A549 (cell line): ENCODE measurements at regions not wholly inside any gene's neighbourhood (a gene's known extent, or its start where the extent isn't known, plus 50 kb on each side); places are given as distances from the start of the nearest gene placed in this dataset.

ENCODE experiments used
- EP300 ChIP-seq, 2 experiments: fragments of >200 bp; sonication (Bioruptor Twin); formaldehyde crosslinking; IDR thresholded peaks; 2 replicates in 1 of 2; 3 replicates in 1 of 2; pipeline ENCODE4 v1.6.1; 2016 to 2017
- TF ChIP-seq, protein P1 (sequence below): fragments of >200 bp; sonication (Bioruptor Twin); formaldehyde crosslinking; IDR thresholded peaks from 3 replicates; pipeline ENCODE4 v1.5.1; 2016

DNA sequence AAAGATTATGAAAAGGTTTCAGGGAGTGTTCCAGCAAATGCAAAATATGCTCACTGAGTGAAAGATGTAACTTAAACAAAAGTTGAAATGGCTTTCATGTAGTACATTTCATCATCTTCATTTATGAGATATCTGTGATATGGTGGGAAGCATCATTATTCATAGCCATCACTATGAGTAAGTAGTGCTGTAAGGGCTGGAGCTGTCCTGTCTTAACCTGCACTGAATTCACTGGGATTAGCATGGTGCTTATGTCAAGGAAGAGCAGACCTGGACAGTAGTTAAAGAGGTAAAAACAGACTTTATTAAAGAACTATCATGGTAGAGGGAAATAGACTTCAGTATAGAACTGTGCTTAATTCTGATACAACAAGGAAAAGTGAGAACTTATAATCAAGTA lies 1347.3 kb downstream of the RPA4 start:
- TF ChIP-seq, protein P1, sequence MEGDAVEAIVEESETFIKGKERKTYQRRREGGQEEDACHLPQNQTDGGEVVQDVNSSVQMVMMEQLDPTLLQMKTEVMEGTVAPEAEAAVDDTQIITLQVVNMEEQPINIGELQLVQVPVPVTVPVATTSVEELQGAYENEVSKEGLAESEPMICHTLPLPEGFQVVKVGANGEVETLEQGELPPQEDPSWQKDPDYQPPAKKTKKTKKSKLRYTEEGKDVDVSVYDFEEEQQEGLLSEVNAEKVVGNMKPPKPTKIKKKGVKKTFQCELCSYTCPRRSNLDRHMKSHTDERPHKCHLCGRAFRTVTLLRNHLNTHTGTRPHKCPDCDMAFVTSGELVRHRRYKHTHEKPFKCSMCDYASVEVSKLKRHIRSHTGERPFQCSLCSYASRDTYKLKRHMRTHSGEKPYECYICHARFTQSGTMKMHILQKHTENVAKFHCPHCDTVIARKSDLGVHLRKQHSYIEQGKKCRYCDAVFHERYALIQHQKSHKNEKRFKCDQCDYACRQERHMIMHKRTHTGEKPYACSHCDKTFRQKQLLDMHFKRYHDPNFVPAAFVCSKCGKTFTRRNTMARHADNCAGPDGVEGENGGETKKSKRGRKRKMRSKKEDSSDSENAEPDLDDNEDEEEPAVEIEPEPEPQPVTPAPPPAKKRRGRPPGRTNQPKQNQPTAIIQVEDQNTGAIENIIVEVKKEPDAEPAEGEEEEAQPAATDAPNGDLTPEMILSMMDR: no peak
- TF ChIP-seq EP300 (IDR thresholded peaks at IDR 0.05): no peak
